ENCODE measurements at regions not wholly inside any gene's neighbourhood (a gene's known extent, or its start where the extent isn't known, plus 50 kb on each side); places are given as distances from the start of the nearest gene placed in this dataset.
A peak's percentile ranks its signal among the peaks of the same experiment; 100 is the strongest.

- no peak for TF ChIP-seq ZFX (IDR thresholded peaks at IDR 0.05; ENCODE audit: borderline replicate concordance)
- no peak for TF ChIP-seq CTCF (IDR thresholded peaks at IDR 0.05)
- no peak overlapping the region for H3K27ac ChIP-seq
Observed at GRCh38 chr4:129213692-129214091, 117.7 kb downstream of the C4orf33 start.

GRCh38 chr4:129218360-129218759 is 122.4 kb downstream of the C4orf33 start:
- TF ChIP-seq CTCF (IDR thresholded peaks at IDR 0.05), result peak; percentile 63
- TF ChIP-seq ZFX (IDR thresholded peaks at IDR 0.05; ENCODE audit: borderline replicate concordance), result no peak

GRCh38 chr4:129218897-129219296 is 122.9 kb downstream of the C4orf33 start:
- H3K27ac ChIP-seq, result no peak overlapping the region
- TF ChIP-seq CTCF (IDR thresholded peaks at IDR 0.05) (no peak), ZFX (IDR thresholded peaks at IDR 0.05; ENCODE audit: borderline replicate concordance) (no peak)

More at GRCh38 chr4:129218360-129218759, 122.4 kb downstream of the C4orf33 start:
- H3K27ac ChIP-seq, result no peak overlapping the region

GRCh38 chr4:129220254-129220653 is 124.3 kb downstream of the C4orf33 start:
- no peak overlapping the region for H3K27ac ChIP-seq
- TF ChIP-seq ZFX (IDR thresholded peaks at IDR 0.05; ENCODE audit: borderline replicate concordance) (no peak), CTCF (IDR thresholded peaks at IDR 0.05) (no peak)

GRCh38 chr4:129223945-129224344 is 128.0 kb downstream of the C4orf33 start:
- H3K27ac ChIP-seq, result no peak overlapping the region
- no peak for TF ChIP-seq ZFX (IDR thresholded peaks at IDR 0.05; ENCODE audit: borderline replicate concordance)
- TF ChIP-seq CTCF (IDR thresholded peaks at IDR 0.05), result no peak

- H3K27ac ChIP-seq, result no peak overlapping the region
- TF ChIP-seq CTCF (IDR thresholded peaks at IDR 0.05), result no peak
- no peak for TF ChIP-seq ZFX (IDR thresholded peaks at IDR 0.05; ENCODE audit: borderline replicate concordance)
Observed at GRCh38 chr4:129230846-129231245, 134.9 kb downstream of the C4orf33 start.

GRCh38 chr4:129231945-129232588 is 136.1 kb downstream of the C4orf33 start:
- H3K27ac ChIP-seq, result no peak overlapping the region
- TF ChIP-seq ZFX (IDR thresholded peaks at IDR 0.05; ENCODE audit: borderline replicate concordance), result no peak
- no peak for TF ChIP-seq CTCF (IDR thresholded peaks at IDR 0.05)
